ENCODE measurements at regions not wholly inside any gene's neighbourhood (a gene's known extent, or its start where the extent isn't known, plus 50 kb on each side); places are given as distances from the start of the nearest gene placed in this dataset.

DNA sequence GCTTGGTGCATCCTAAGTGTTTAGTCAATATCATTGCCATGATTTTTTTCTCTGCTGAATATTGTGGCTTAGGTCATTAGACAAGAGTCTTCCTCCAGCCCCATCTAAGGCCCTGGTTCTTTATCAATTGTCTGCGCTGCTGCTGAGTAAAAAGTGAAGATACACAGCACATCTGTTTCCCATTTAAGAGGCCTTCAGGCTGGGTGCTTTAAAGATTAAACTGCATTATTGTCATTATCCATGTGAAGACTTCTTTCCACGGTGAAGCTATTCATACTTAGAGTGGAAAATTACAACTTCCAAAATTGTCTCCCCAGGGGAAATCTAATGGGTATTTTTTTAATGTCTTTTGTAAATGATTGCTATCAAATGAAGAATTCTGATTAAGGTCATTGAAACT is 719.8 kb upstream of the LRRC4C start:
- TF ChIP-seq, protein P1, sequence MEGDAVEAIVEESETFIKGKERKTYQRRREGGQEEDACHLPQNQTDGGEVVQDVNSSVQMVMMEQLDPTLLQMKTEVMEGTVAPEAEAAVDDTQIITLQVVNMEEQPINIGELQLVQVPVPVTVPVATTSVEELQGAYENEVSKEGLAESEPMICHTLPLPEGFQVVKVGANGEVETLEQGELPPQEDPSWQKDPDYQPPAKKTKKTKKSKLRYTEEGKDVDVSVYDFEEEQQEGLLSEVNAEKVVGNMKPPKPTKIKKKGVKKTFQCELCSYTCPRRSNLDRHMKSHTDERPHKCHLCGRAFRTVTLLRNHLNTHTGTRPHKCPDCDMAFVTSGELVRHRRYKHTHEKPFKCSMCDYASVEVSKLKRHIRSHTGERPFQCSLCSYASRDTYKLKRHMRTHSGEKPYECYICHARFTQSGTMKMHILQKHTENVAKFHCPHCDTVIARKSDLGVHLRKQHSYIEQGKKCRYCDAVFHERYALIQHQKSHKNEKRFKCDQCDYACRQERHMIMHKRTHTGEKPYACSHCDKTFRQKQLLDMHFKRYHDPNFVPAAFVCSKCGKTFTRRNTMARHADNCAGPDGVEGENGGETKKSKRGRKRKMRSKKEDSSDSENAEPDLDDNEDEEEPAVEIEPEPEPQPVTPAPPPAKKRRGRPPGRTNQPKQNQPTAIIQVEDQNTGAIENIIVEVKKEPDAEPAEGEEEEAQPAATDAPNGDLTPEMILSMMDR (IDR thresholded peaks at IDR 0.05; ENCODE audit: control insufficient read depth, insufficient read depth, low read depth, low read length, missing control alignments), result no peak
- no peak for DNase-seq (ENCODE audit: low read depth)
- H3K4me3 ChIP-seq (ENCODE audit: control insufficient read depth, low read depth, low read length), result no peak overlapping the region

DNA sequence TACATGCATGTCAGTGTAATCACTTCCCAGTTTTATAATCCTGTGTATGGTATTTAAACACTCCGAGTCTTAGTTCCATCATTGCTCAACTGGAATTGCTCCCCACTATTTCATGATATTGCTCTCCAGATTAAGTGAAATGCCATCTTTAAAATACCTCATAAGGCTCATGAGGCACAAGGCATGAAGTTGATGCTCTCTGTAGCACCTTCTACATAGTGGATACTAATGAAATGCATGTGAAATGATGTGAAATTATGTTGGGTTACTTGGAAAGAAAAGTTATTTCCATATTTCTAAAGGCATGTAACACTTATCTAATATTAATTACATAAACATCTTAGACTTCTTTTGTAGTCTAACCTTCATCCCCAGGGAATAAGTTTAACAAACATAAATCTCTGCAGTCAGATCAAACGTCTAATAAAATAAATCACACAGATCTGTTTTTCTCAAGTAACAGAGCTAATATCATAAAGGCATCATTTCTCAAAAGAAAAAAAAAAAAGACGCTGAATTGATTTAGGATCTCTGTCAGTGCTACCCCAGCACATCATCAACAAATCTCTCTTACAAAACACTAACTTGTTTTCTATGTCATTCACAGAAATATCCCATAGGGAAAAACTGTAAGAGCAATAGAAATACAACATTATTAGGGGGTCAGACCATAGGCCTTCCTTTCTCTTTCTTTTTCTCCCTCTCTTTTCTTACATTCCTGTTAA is 736.0 kb upstream of the LRRC4C start:
- no peak overlapping the region for H3K4me3 ChIP-seq (ENCODE audit: control insufficient read depth, low read depth, low read length)
- DNase-seq (ENCODE audit: low read depth), result no peak
- TF ChIP-seq, protein P1 (IDR thresholded peaks at IDR 0.05; ENCODE audit: control insufficient read depth, insufficient read depth, low read depth, low read length, missing control alignments), result no peak

DNA sequence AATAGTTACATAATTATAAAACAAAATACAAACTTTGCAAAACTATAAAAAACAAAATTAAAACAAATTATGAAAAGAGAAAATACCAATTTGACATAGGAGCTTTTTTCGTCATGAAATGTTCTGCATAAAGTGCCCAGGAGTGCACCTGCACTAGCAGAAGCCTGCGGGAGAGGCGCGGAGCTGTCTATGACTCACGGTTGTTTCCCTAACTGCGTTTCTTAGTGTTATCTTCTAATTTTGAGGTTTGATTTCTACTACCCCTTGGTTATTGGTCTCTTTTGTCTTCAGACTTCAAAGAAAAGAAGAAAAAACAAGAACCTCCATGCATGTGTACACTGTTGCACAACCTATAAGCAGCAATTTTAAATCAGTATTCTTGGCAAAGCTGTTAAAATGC is 740.9 kb upstream of the LRRC4C start:
- H3K4me3 ChIP-seq (ENCODE audit: control insufficient read depth, low read depth, low read length), result no peak overlapping the region
- TF ChIP-seq, protein P1 (IDR thresholded peaks at IDR 0.05; ENCODE audit: control insufficient read depth, insufficient read depth, low read depth, low read length, missing control alignments), result no peak
- DNase-seq (ENCODE audit: low read depth), result no peak

DNA sequence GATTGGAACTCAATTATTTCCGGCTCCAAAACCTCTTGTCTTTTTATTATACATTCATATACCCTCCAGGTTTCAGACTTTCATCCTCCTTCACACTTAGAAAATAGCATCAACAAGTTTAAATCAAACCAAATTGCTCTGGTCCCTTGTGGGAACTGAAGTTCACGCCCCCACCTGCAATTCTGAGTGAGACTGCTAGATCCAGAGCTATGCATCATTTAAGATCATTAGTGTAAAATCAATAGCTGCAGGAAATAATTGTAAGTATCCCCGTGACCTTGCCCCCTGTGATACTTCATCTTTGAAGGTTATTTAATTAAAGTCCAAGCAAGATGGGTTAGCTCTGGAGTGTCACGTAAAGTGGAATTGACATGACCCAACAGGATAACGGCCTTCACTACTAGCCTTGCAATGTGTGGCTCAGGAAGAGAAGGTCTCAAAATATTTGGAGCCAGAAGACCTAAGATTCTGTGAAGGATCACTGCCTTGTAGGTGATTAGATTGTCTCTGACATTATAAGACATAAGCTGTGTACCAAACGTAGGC is 742.2 kb upstream of the LRRC4C start:
- H3K4me3 ChIP-seq (ENCODE audit: control insufficient read depth, low read depth, low read length), result no peak overlapping the region
- DNase-seq (ENCODE audit: low read depth), result no peak
- TF ChIP-seq, protein P1 (IDR thresholded peaks at IDR 0.05; ENCODE audit: control insufficient read depth, insufficient read depth, low read depth, low read length, missing control alignments), result no peak

DNA sequence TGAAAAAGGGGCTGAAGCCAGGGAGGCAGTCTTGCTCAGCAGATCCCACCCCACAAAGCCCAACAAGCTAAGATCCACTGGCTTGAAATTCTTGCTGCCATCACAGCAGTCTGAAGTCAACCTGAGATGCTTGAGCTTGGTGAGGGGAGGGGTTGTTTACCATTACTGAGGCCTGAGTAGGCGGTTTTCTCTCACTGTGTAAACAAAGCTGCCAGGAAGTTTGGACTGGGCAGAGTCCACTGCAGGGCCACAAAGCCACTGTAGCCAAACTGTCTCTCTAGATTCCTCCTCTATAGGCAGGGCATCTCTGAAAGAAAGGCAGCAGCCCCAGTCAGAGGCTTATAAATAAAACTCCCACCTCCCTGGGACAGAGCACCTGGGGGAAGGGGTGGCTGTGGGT is 746.1 kb upstream of the LRRC4C start:
- no peak for DNase-seq (ENCODE audit: low read depth)
- TF ChIP-seq, protein P1 (IDR thresholded peaks at IDR 0.05; ENCODE audit: control insufficient read depth, insufficient read depth, low read depth, low read length, missing control alignments), result no peak

DNA sequence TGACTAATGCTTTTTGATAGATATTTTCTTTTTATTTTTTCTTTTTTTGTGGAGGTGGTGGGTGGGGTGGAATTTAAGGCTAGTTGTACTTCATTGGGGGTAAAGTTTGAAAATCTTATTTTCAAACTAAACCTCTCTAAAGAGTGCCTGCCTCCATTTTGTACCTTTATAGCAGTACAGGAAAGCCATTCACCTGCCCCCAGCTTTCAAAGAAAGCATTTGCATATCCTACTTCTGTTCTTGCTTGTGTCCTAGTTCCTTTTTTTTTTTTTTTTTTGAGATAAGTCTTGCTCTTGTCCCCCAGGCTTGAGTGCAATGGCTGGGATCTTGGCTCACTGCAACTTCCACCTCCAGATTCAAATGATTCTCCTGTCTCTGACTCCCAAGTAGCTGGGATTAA is 766.2 kb upstream of the LRRC4C start:
- no peak for DNase-seq (ENCODE audit: low read depth)
- TF ChIP-seq, protein P1 (IDR thresholded peaks at IDR 0.05; ENCODE audit: control insufficient read depth, insufficient read depth, low read depth, low read length, missing control alignments), result no peak
- no peak overlapping the region for H3K4me3 ChIP-seq (ENCODE audit: control insufficient read depth, low read depth, low read length)

More for the DNA sequence above, 746.1 kb upstream of the LRRC4C start:
- no peak overlapping the region for H3K4me3 ChIP-seq (ENCODE audit: control insufficient read depth, low read depth, low read length)

Data from AG09309 (cell line).